ENCODE measurements at regions not wholly inside any gene's neighbourhood (a gene's known extent, or its start where the extent isn't known, plus 50 kb on each side); places are given as distances from the start of the nearest gene placed in this dataset.
A peak's percentile ranks its signal among the peaks of the same experiment; 100 is the strongest.

DNA sequence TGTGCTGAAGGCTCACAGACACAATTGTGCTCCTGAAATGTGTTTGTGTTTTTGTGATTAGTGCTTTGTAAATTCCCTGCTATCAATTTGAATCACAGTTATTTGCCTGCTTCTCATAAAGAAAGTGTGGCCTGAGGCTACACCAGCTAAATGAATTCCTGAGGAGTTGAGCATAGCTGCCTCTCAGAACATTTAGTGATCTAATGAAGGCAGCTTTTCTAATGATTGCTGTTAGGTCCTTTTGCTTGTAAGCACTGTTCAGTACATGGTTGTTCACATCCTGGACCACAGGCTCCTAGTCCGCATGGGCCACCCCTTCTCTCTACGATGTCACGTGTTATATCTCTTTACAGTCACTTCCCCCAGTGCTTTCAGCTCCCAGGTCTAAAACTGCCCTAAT, 238.2 kb downstream of the B3GLCT start:
- FAIRE-seq (no peak), DNase-seq (no peak), ATAC-seq (no peak)
- 63 to 84% methylated on average over 3 of the region's 3 CpGs for WGBS, 2 donors
- Histone ChIP-seq H3K36me3 (no peaks in the 10 kb centered on the region), H3K4me3 (no peak overlapping the region), H3K27ac (no peak overlapping the region), H3K9me3 (no peaks in the 10 kb centered on the region), H3K4me1 (no peaks in the 10 kb centered on the region), H3K27me3 (no peaks in the 10 kb centered on the region)
- intact Hi-C loops (cut with DNase I), result loop anchor here in 1 of 3 donors (10.0 kb wide), 1 partner anchor 297 kb away; the partner anchor contains the start of gene RXFP2
- no peak for TF ChIP-seq CTCF (IDR thresholded peaks at IDR 0.05)

- no peak for TF ChIP-seq CTCF (IDR thresholded peaks at IDR 0.05)
- DNase-seq (no peak), ATAC-seq (no peak), FAIRE-seq (no peak)
- Histone ChIP-seq H3K36me3 (no peaks in the 10 kb centered on the region), H3K9me3 (no peaks in the 10 kb centered on the region), H3K27me3 (no peaks in the 10 kb centered on the region), H3K4me3 (no peak overlapping the region), H3K4me1 (no peaks in the 10 kb centered on the region), H3K27ac (no peak overlapping the region)
- WGBS, 2 donors, result 67 to 70% methylated on average over 2 of the region's 2 CpGs
- intact Hi-C loops (cut with DNase I), result no loop called here
These were observed 240.4 kb downstream of the B3GLCT start for GRCh38 chr13:31440132-31440531.

DNA sequence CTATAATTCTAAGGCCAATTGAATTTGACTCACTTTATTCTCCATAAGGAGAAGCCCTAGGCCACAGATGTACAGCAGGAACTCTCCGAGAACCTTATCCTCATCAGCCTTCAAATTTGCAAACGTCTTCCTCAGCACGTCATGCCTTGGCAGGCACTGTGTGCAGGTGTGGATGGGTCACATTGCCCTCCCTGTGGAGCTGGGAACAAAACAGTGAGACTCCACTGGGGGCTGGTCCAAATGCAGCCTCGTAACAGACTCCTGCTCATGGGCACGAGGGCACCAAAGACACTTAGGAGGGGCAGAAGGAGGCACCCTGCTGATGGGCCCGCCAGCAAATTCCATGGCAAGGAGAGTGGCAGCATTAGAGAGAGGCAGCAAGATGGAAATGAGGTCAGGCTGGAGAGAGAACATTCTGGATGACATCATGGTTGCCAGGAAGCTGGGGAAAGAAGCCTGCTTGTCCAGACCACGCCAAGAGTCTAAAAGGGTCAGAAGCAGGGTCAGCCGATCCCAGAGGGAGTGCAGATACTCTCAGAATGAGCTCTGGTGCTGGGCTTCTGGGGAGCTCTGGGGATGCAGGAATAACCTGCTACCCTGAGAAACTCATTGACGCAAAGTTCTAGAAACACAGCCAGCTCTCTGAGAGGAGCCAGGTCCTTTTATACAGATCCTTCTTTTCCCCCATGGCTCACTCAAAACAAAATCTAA, 242.2 kb downstream of the B3GLCT start:
- no peaks in the 10 kb centered on the region for H3K9me3 ChIP-seq
- FAIRE-seq (no peak), DNase-seq (peak in 2 of 6 donors; percentile 4 to 13), ATAC-seq (no peak)
- intact Hi-C loops (cut with DNase I), result no loop called here
- no peaks in the 10 kb centered on the region for H3K36me3 ChIP-seq
- 46 to 58% methylated on average over 9 of the region's 9 CpGs for WGBS, 2 donors
- no peak for TF ChIP-seq CTCF (IDR thresholded peaks at IDR 0.05)
- no peaks in the 10 kb centered on the region for H3K27me3 ChIP-seq
- H3K4me3 ChIP-seq, result no peak overlapping the region
- H3K27ac ChIP-seq, result no peak overlapping the region
- no peaks in the 10 kb centered on the region for H3K4me1 ChIP-seq

GRCh38 chr13:31442571-31442970, 242.8 kb downstream of the B3GLCT start:
- TF ChIP-seq CTCF (IDR thresholded peaks at IDR 0.05), result no peak
- H3K27ac ChIP-seq, result no peak overlapping the region
- no peak overlapping the region for H3K4me3 ChIP-seq
- intact Hi-C loops (cut with DNase I), result no loop called here
- ATAC-seq, result no peak
- H3K27me3 ChIP-seq, result no peaks in the 10 kb centered on the region
- 35 to 56% methylated on average over 4 of the region's 4 CpGs for WGBS, 2 donors
- no peak for FAIRE-seq
- no peak for DNase-seq
- no peaks in the 10 kb centered on the region for H3K36me3 ChIP-seq
- no peaks in the 10 kb centered on the region for H3K9me3 ChIP-seq
- no peaks in the 10 kb centered on the region for H3K4me1 ChIP-seq

DNA sequence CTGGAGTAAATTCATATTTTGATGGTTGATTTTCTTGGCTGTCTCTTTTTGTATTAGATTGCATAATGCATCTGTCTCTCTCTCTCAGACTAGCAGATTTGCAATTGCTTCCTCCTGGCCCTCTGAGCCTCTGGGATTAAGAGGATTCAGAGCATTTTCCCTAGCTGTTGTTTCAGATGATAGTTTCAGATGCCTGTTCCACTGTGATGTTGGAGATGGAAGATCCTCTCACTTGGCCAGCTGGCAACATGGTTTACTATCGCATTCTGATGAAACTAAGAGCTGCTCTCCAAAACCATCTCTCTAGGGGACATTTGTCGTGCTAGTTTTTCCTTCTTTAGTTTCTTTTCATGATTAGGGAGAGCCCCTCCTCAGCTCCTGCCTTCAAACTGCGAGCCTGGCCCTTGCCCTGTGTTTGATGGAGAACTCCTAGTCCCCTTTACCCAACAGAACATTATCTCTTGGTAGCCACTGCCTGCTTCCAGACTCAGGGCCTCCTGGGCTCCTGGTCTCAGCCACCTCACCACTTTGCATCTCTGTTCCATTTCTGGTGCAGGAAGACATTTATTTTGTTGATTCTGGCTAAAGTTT, 244.6 kb downstream of the B3GLCT start:
- FAIRE-seq (no peak), ATAC-seq (no peak), DNase-seq (no peak)
- 54 to 65% methylated on average over 3 of the region's 3 CpGs for WGBS, 2 donors
- Histone ChIP-seq H3K9me3 (no peaks in the 10 kb centered on the region), H3K4me1 (no peaks in the 10 kb centered on the region), H3K4me3 (no peak overlapping the region), H3K27ac (no peak overlapping the region), H3K36me3 (no peaks in the 10 kb centered on the region), H3K27me3 (no peaks in the 10 kb centered on the region)
- no peak for TF ChIP-seq CTCF (IDR thresholded peaks at IDR 0.05)
- intact Hi-C loops (cut with DNase I), result no loop called here

Measured in pancreas (tissue), 10 donors.